Neutrophil (primary cell): ENCODE measurements at regions not wholly inside any gene's neighbourhood (a gene's known extent, or its start where the extent isn't known, plus 50 kb on each side); places are given as distances from the start of the nearest gene placed in this dataset.

Experiments
- H3K27ac ChIP-seq: fragments of 200-600 bp; sonication (generic); 2 replicates; pipeline ENCODE4 v1.5.1; 2016; ENCODE audit warnings: mild to moderate bottlenecking, moderate library complexity
- H3K27me3 ChIP-seq: fragments of 200-600 bp; sonication (generic); 2 replicates; pipeline ENCODE4 v1.6.0; 2016; ENCODE audit warnings: mild to moderate bottlenecking
- H3K36me3 ChIP-seq: fragments of 200-600 bp; sonication (generic); 2 replicates; pipeline ENCODE4 v1.5.1; 2017
- H3K4me1 ChIP-seq, 2 experiments: fragments of 200-600 bp in 1 of 2; sonication (generic) in 1 of 2; 1 replicate in 1 of 2; 2 replicates in 1 of 2; pipeline versions ENCODE4 v1.5.1 to v1.6.1; 2013 to 2016; ENCODE audit warnings: low read depth in 1 of 2, low read length in 1 of 2, mild to moderate bottlenecking in 1 of 2, moderate library complexity in 1 of 2; ENCODE audit not compliant: control insufficient read depth in 1 of 2, insufficient read depth in 1 of 2
- H3K4me3 ChIP-seq, 2 experiments: fragments of 200-600 bp in 1 of 2; sonication (generic) in 1 of 2; 1 replicate in 1 of 2; 2 replicates in 1 of 2; pipeline ENCODE4 v1.5.1; 2013 to 2016; ENCODE audit warnings: low read depth in 1 of 2, low read length in 1 of 2, mild to moderate bottlenecking in 1 of 2, moderate library complexity in 1 of 2
- H3K9me3 ChIP-seq: fragments of 200-600 bp; sonication (generic); 2 replicates; pipeline ENCODE4 v1.5.1; 2016
- TF ChIP-seq, protein P1 (sequence below): fragments of 200-600 bp; sonication (generic); IDR thresholded peaks from 2 replicates; pipeline ENCODE4 v1.5.1; 2016; ENCODE audit warnings: antibody characterized with exemption

DNA sequence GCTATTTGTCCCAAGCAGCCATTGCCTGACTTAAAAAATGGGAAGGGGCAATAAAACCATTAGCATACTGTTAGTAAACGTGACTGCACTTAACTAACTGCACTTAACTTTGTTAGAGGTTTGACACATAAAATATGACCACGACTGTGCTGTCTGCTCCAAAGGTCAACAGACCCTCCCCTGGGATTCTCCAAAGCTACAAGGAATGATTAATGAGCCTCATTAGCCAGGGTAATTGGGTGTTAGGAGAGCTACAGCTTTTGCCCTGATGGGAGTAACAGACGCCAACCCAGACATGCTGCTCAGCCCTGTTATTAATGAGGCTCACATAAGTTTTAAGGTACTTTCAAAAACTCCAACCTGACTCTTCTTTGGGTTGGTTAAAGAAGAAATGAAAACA lies 129.4 kb upstream of the PLPP4 start:
- TF ChIP-seq, protein P1, sequence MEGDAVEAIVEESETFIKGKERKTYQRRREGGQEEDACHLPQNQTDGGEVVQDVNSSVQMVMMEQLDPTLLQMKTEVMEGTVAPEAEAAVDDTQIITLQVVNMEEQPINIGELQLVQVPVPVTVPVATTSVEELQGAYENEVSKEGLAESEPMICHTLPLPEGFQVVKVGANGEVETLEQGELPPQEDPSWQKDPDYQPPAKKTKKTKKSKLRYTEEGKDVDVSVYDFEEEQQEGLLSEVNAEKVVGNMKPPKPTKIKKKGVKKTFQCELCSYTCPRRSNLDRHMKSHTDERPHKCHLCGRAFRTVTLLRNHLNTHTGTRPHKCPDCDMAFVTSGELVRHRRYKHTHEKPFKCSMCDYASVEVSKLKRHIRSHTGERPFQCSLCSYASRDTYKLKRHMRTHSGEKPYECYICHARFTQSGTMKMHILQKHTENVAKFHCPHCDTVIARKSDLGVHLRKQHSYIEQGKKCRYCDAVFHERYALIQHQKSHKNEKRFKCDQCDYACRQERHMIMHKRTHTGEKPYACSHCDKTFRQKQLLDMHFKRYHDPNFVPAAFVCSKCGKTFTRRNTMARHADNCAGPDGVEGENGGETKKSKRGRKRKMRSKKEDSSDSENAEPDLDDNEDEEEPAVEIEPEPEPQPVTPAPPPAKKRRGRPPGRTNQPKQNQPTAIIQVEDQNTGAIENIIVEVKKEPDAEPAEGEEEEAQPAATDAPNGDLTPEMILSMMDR = no peak
- no peak overlapping the region for H3K4me3 ChIP-seq
- no peaks in the 10 kb centered on the region for H3K9me3 ChIP-seq
- H3K4me1 ChIP-seq = no peaks in the 10 kb centered on the region
- no peaks in the 10 kb centered on the region for H3K36me3 ChIP-seq
- H3K27ac ChIP-seq = no peak overlapping the region
- no peaks in the 10 kb centered on the region for H3K27me3 ChIP-seq

DNA sequence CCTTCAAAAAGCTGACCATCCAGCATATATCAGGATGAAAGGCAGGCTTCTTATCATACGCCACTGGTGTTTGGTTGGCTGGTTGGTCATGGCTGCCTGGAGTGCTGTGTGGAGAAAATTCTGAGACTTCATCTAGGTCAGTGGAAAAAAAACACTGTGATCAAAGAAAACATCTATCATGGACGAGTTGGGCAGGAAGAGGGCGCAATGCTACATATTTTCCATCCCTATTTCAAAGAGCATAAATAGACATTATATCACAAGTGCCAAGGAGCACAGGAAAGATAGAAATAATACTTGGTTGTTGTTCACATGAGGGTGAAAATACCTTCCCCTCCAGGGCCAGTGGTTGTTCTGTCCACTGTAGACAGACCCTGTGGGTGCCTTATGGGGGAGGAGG lies 128.4 kb upstream of the PLPP4 start:
- H3K4me3 ChIP-seq = no peak overlapping the region
- H3K9me3 ChIP-seq = no peaks in the 10 kb centered on the region
- TF ChIP-seq, protein P1 = no peak
- no peak overlapping the region for H3K27ac ChIP-seq
- H3K27me3 ChIP-seq = no peaks in the 10 kb centered on the region
- no peaks in the 10 kb centered on the region for H3K36me3 ChIP-seq
- H3K4me1 ChIP-seq = no peaks in the 10 kb centered on the region

DNA sequence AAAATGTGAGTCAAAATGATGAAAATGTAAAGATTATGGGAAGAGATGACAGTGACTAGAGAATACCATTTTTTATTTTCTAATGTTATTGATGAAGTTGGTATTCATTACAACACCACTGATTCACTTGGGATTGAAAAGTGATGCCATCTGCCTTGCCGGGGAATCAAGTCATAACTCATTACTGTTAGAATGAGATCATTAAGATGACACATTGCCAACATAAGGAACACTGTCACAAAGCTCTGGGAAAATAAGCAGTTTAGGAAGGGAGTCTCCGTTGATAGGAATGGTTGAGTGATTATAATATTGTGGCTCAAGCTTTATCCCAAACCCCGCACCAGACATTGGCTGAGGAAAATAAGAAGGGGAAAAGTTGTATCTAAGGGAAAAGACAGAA lies 121.5 kb upstream of the PLPP4 start:
- TF ChIP-seq, protein P1 = no peak
- Histone ChIP-seq H3K9me3 (no peaks in the 10 kb centered on the region), H3K27ac (no peak overlapping the region), H3K36me3 (no peaks in the 10 kb centered on the region), H3K4me1 (no peaks in the 10 kb centered on the region), H3K27me3 (no peaks in the 10 kb centered on the region), H3K4me3 (no peak overlapping the region)

DNA sequence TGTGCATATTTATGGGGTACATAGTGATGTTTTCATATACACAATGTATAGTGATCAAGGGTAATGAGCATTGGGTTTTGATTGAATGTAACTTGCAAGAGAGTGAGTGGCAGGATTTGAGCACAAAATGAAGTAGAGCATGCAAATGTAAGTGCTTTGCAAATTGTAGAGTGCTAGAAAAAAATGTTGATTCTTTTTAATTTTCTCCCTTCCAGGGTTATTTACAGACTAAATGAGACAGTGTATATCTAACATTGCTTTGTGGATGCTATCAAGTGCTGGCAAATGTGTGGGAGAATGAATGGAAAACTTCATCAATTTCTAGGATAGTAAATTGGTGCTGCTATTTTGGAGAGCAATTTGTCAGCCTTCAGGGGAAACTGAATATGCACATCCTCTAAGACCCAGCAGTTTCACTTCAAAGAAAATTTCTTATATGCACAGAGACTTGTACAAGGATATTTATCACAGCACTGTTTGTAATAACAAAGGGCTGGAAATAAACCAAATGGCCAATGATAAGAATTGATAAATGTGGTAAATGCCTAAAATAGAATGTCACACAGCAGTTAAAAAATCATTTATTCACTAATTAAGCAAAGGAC lies 120.6 kb upstream of the PLPP4 start:
- Histone ChIP-seq H3K27me3 (no peaks in the 10 kb centered on the region), H3K36me3 (no peaks in the 10 kb centered on the region), H3K27ac (no peak overlapping the region), H3K9me3 (no peaks in the 10 kb centered on the region), H3K4me1 (no peaks in the 10 kb centered on the region), H3K4me3 (no peak overlapping the region)
- TF ChIP-seq, protein P1 = no peak

DNA sequence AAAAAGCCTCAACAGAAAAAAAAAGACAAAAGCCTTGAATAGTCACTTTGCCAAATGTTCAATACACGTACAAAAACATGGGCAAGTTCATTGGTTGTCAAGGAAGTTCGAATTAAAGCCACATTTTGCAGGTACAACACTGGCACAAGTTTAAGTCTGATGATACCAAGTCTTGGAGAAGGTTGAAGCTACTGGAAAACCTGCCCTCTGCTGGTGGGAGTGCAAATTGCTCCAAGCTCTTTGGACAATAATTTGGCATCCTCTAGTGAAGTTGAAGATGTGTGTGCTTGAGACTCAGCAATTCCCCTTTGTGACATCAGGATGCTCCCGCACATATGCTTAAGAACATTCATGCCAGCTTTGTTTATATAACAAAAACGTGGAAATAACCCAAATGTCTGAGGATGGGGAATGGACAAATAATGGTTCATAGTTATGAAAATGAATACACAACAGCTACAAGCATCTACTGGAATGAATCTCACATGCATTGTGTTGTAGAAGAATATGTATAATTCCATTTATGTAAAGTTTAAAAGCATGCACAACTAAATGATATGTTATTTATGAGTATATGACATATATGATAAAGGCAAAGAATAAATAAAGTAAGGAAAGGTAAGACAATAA lies 120.0 kb upstream of the PLPP4 start:
- Histone ChIP-seq H3K4me3 (no peak overlapping the region), H3K27ac (no peak overlapping the region), H3K9me3 (no peaks in the 10 kb centered on the region), H3K27me3 (no peaks in the 10 kb centered on the region), H3K4me1 (no peaks in the 10 kb centered on the region), H3K36me3 (no peaks in the 10 kb centered on the region)
- TF ChIP-seq, protein P1 = peak; percentile 17
